ENCODE measurements at regions not wholly inside any gene's neighbourhood (a gene's known extent, or its start where the extent isn't known, plus 50 kb on each side); places are given as distances from the start of the nearest gene placed in this dataset.

DNA sequence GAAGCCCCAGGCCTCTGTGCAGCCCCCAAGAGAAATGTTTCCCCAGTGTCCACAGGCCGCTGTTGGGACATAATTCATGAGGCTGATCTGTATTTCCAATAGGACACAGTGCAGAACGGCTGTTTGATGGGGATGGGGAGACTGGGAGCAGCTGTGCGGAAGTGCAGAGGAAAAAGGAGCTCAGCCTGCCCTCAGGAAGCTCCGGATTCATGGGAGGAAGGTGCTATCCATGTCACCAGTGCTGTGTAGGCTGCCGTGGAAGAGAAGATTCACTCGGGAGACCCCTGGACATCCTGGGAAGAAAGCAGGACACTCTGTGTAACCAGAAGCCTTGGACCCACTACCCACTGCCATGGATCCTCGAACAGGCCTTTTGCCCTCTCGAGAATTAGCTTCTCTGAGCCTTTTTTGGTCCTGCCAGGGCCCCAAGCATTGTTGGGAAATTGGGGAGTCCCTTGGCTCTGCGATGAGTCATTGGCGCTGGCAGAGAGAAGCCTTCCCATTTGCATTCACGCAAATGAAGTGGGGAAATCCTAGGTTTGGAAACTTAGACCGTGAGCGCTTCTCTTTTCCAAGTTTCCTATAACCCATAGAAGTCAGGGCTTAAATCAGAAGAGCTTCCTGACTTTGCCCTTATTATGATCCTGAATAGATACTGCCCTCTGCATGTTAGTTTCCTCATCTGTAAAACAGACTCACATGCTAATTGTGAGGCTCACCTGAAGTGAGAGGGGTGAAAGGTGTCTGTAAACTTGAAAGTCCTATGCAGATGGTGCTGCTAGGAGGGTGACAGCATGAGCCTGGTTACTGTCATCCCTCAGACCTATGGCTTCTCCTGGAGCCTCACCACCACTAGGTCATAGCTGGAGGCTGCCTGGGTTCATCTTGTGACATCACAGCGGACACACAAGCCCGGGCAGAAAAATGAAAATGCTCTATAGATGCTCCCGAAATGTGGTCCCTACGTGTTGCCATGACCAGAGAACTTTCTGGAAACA, 229.2 kb upstream of the B3GAT1 start:
- no peak for TF ChIP-seq SUZ12 (IDR thresholded peaks at IDR 0.05)
- no peak for TF ChIP-seq FOXK2 (IDR thresholded peaks at IDR 0.05)
- no peak for TF ChIP-seq FOXM1 (IDR thresholded peaks at IDR 0.05; ENCODE audit: borderline replicate concordance)
- TF ChIP-seq SP1 (IDR thresholded peaks at IDR 0.05): no peak
- no peak for TF ChIP-seq TARDBP (IDR thresholded peaks at IDR 0.05)
- TF ChIP-seq BHLHE40 (IDR thresholded peaks at IDR 0.05; ENCODE audit: borderline replicate concordance): no peak
- no peak for TF ChIP-seq NFRKB (IDR thresholded peaks at IDR 0.05)
- no peak for TF ChIP-seq L3MBTL2 (conservative IDR thresholded peaks at IDR 0.05)
- TF ChIP-seq FOXA1 (IDR thresholded peaks at IDR 0.05): no peak
- no peak for TF ChIP-seq CTBP1 (IDR thresholded peaks at IDR 0.05; ENCODE audit: borderline replicate concordance)
- TF ChIP-seq LEF1 (IDR thresholded peaks at IDR 0.05; ENCODE audit: borderline replicate concordance): no peak
- TF ChIP-seq HDGF (IDR thresholded peaks at IDR 0.05; ENCODE audit: borderline replicate concordance): no peak
- no peak for TF ChIP-seq ELF4 (IDR thresholded peaks at IDR 0.05)
